Retinal pigment epithelial cell (primary cell): ENCODE measurements at regions not wholly inside any gene's neighbourhood (a gene's known extent, or its start where the extent isn't known, plus 50 kb on each side); places are given as distances from the start of the nearest gene placed in this dataset.

Source experiments
- DNase-seq: peaks from one replicate; pipeline ENCODE4 v3.0.0-alpha.2; 2010; ENCODE audit warnings: low read depth
- H3K4me3 ChIP-seq: 2 replicates; pipeline ENCODE4 v1.5.1; 2011; ENCODE audit warnings: mild to moderate bottlenecking, low read length, control low read depth, moderate library complexity
- CTCF ChIP-seq: conservative IDR thresholded peaks from 2 replicates; pipeline ENCODE4 v1.5.1; 2011; ENCODE audit warnings: low read depth, low read length, control low read depth, inconsistent platforms

- DNase-seq, result no peak
- no peak overlapping the region for H3K4me3 ChIP-seq
- TF ChIP-seq CTCF, result no peak
These were observed 795.9 kb upstream of the PCDH9 start for GRCh38 chr13:68026077-68026476.

GRCh38 chr13:68025604-68026003 is 795.5 kb upstream of the PCDH9 start:
- no peak for DNase-seq
- H3K4me3 ChIP-seq, result no peak overlapping the region
- TF ChIP-seq CTCF, result no peak

- no peak overlapping the region for H3K4me3 ChIP-seq
- DNase-seq, result no peak
- no peak for TF ChIP-seq CTCF
These were observed 793.9 kb upstream of the PCDH9 start for GRCh38 chr13:68023838-68024581.

GRCh38 chr13:68019901-68020300 is 789.8 kb upstream of the PCDH9 start:
- DNase-seq, result no peak
- no peak for TF ChIP-seq CTCF
- no peak overlapping the region for H3K4me3 ChIP-seq

- DNase-seq, result no peak
- TF ChIP-seq CTCF, result no peak
These were observed 779.4 kb upstream of the PCDH9 start for GRCh38 chr13:68009546-68009945.

GRCh38 chr13:68007576-68007975 is 777.4 kb upstream of the PCDH9 start:
- no peak overlapping the region for H3K4me3 ChIP-seq
- no peak for TF ChIP-seq CTCF
- no peak for DNase-seq

More at GRCh38 chr13:68009546-68009945, 779.4 kb upstream of the PCDH9 start:
- H3K4me3 ChIP-seq, result no peak overlapping the region

GRCh38 chr13:67996101-67996500 is 766.0 kb upstream of the PCDH9 start:
- H3K4me3 ChIP-seq, result no peak overlapping the region
- no peak for DNase-seq
- no peak for TF ChIP-seq CTCF
